ENCODE measurements at regions not wholly inside any gene's neighbourhood (a gene's known extent, or its start where the extent isn't known, plus 50 kb on each side); places are given as distances from the start of the nearest gene placed in this dataset.

GRCh38 chr12:39188689-39189088, 254.2 kb downstream of the KIF21A start:
- TF ChIP-seq POLR2AphosphoS5 (IDR thresholded peaks at IDR 0.05; ENCODE audit: borderline replicate concordance, low read depth, low read length) (no peak), EZH2 (IDR thresholded peaks at IDR 0.05) (no peak), FOXP2 (optimal IDR thresholded peaks at IDR 0.05; ENCODE audit: control extremely low read depth, extremely low read length, insufficient read depth) (no peak)

All from SK-N-MC (cell line).